Trophoblast cell (in vitro differentiated cells and primary cell): ENCODE measurements at regions not wholly inside any gene's neighbourhood (a gene's known extent, or its start where the extent isn't known, plus 50 kb on each side); places are given as distances from the start of the nearest gene placed in this dataset.

ENCODE experiments used
- DNase-seq, 2 donors: peaks; one replicate each; pipeline ENCODE4 v3.0.0-alpha.2; 2016
- H2AFZ ChIP-seq: 2 replicates; pipeline ENCODE4 v1.6.1; 2013; ENCODE audit warnings: low read length, moderate library complexity, mild to moderate bottlenecking; ENCODE audit not compliant: insufficient read depth, poor library complexity
- H2AK5ac ChIP-seq: 2 replicates; pipeline ENCODE4 v1.6.1; 2013; ENCODE audit warnings: mild to moderate bottlenecking, low read length
- H2BK120ac ChIP-seq: 2 replicates; pipeline ENCODE4 v1.6.1; 2013; ENCODE audit warnings: low read length, mild to moderate bottlenecking, moderate library complexity; ENCODE audit not compliant: insufficient read depth, poor library complexity
- H2BK12ac ChIP-seq: 2 replicates; pipeline ENCODE4 v1.6.1; 2013; ENCODE audit warnings: mild to moderate bottlenecking, low read length, moderate library complexity
- H2BK5ac ChIP-seq: 2 replicates; pipeline ENCODE4 v1.6.1; 2013; ENCODE audit warnings: low read length, low read depth, moderate library complexity, mild to moderate bottlenecking; ENCODE audit not compliant: poor library complexity
- H3K14ac ChIP-seq: 2 replicates; pipeline ENCODE4 v1.6.1; 2013; ENCODE audit warnings: mild to moderate bottlenecking, low read length
- H3K18ac ChIP-seq: 2 replicates; pipeline ENCODE4 v1.6.1; 2013; ENCODE audit warnings: mild to moderate bottlenecking, low read length
- H3K23ac ChIP-seq: 2 replicates; pipeline ENCODE4 v1.6.1; 2013; ENCODE audit warnings: low read length
- H3K27ac ChIP-seq: 2 replicates; pipeline ENCODE4 v1.5.1; 2013; ENCODE audit warnings: low read depth, mild to moderate bottlenecking, inconsistent platforms, low read length, moderate library complexity
- H3K27me3 ChIP-seq: 2 replicates; pipeline ENCODE4 v1.6.1; 2013; ENCODE audit warnings: inconsistent platforms, mild to moderate bottlenecking, low read length, moderate library complexity; ENCODE audit not compliant: insufficient read depth
- H3K36me3 ChIP-seq, 2 experiments: 1 replicate in 1 of 2; 2 replicates in 1 of 2; pipeline ENCODE4 v1.6.1; 2013; ENCODE audit warnings: low read length in 2 of 2, mild to moderate bottlenecking in 2 of 2, moderate library complexity in 1 of 2; ENCODE audit not compliant: insufficient read depth in 2 of 2, control insufficient read depth in 1 of 2
- H3K4ac ChIP-seq: 2 replicates; pipeline ENCODE4 v1.6.1; 2013; ENCODE audit warnings: low read depth, mild to moderate bottlenecking, low read length, moderate library complexity
- H3K4me1 ChIP-seq, 2 experiments: 1 replicate in 1 of 2; 2 replicates in 1 of 2; pipeline ENCODE4 v1.6.1; 2013; ENCODE audit warnings: low read length in 2 of 2, mild to moderate bottlenecking in 2 of 2, moderate library complexity in 1 of 2; ENCODE audit not compliant: insufficient read depth in 2 of 2, control insufficient read depth in 1 of 2
- H3K4me2 ChIP-seq: 2 replicates; pipeline ENCODE4 v1.6.1; 2013; ENCODE audit warnings: inconsistent platforms, mild to moderate bottlenecking, low read length, moderate library complexity
- H3K4me3 ChIP-seq: 2 replicates; pipeline ENCODE4 v1.5.1; 2013; ENCODE audit warnings: mild to moderate bottlenecking, low read depth, low read length, inconsistent platforms
- H3K79me1 ChIP-seq: one replicate; pipeline ENCODE4 v1.6.1; 2013; ENCODE audit warnings: low read length
- H3K79me2 ChIP-seq: 2 replicates; pipeline ENCODE4 v1.6.1; 2013; ENCODE audit warnings: low read length, mild to moderate bottlenecking; ENCODE audit not compliant: control insufficient read depth, insufficient read depth, poor library complexity
- H3K9ac ChIP-seq: 2 replicates; pipeline ENCODE4 v1.6.1; 2013; ENCODE audit warnings: mild to moderate bottlenecking, low read length
- H3K9me3 ChIP-seq: 2 replicates; pipeline ENCODE4 v1.6.1; 2013; ENCODE audit warnings: low read depth, mild to moderate bottlenecking, control low read depth, inconsistent platforms, low read length; ENCODE audit not compliant: insufficient read depth
- H4K12ac ChIP-seq: 2 replicates; pipeline ENCODE4 v1.6.1; 2013; ENCODE audit warnings: low read depth, mild to moderate bottlenecking, low read length, moderate library complexity
- H4K8ac ChIP-seq: 2 replicates; pipeline ENCODE4 v1.6.1; 2013; ENCODE audit warnings: low read depth, mild to moderate bottlenecking, low read length, moderate library complexity
- H4K91ac ChIP-seq: one replicate; pipeline ENCODE4 v1.6.1; 2013; ENCODE audit warnings: low read depth, mild to moderate bottlenecking, low read length, moderate library complexity
- WGBS: extraction: QIAGEN DNeasy Blood & Tissue Kit; methylation state at CpG from one replicate; pipeline ENCODE4 v1.1.7; 2013; ENCODE audit warnings: missing lambda C conversion rate; ENCODE audit not compliant: insufficient read length, insufficient coverage; ENCODE audit errors: extremely low coverage; 5-methylcytosine and 5-hydroxymethylcytosine counted together

DNA sequence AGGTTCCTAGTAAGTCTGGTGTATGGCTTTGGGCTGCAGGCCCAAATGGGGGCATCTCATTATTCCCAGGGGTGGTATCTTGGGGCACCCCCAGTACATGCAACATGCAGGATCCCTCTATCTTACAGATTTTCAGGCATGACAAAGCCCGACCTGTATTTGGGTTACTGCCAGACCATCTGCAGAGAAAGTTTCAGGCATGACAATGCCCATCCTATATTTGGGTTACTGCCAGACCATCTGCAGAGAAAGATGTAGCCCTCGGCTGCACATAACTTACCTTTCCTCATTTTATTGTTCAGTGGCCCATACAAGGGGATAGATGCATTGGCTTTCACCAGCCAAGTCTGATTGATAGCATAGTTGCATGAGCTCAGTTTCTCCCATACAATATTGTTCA, 112.2 kb upstream of the RAB18 start:
- Histone ChIP-seq H2BK12ac (no peak overlapping the region), H3K36me3 (no peaks in the 10 kb centered on the region), H2BK5ac (no peak overlapping the region), H2BK120ac (no peak overlapping the region), H2AK5ac (no peak overlapping the region), H3K4me2 (no peak overlapping the region), H4K91ac (no peak overlapping the region), H4K8ac (no peak overlapping the region), H3K79me2 (no peaks in the 10 kb centered on the region), H3K4me3 (no peak overlapping the region), H3K18ac (no peak overlapping the region), H3K27ac (no peak overlapping the region), H3K9ac (no peak overlapping the region), H3K4me1 (no peaks in the 10 kb centered on the region), H2AFZ (no peak overlapping the region), H3K4ac (no peak overlapping the region), H3K79me1 (no peaks in the 10 kb centered on the region), H3K9me3 (peaks cover 3% of the 10 kb centered on the region), H4K12ac (no peak overlapping the region), H3K27me3 (no peaks in the 10 kb centered on the region), H3K14ac (no peak overlapping the region), H3K23ac (no peak overlapping the region)
- no CpG with 5 or more reads among the region's 2 CpGs for WGBS
- DNase-seq = no peak

DNA sequence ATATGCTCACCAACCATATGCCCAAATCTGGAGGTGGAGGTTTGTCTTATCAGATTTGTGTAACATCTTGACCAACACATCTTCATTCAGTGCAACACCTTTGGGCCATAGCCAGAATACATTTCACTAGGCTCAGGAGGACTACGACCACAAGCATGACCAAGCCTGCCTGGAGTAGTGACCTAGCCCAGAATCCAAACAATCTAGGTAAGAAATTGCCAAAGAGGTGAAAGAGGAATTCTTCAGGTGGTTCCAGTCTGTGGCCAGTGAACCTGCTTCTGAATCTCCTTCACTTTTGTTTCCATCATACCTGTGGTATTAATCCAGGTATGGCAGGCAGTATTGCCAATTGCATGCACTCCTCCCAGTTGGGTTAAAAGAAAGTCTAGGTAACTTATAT, 112.8 kb upstream of the RAB18 start:
- H3K79me2 ChIP-seq = no peaks in the 10 kb centered on the region
- no peak overlapping the region for H3K4me2 ChIP-seq
- H3K79me1 ChIP-seq = no peaks in the 10 kb centered on the region
- H2BK12ac ChIP-seq = no peak overlapping the region
- no peaks in the 10 kb centered on the region for H3K4me1 ChIP-seq
- H2AFZ ChIP-seq = no peak overlapping the region
- no peak overlapping the region for H3K27ac ChIP-seq
- no peak overlapping the region for H4K91ac ChIP-seq
- H3K4me3 ChIP-seq = no peak overlapping the region
- H4K8ac ChIP-seq = no peak overlapping the region
- H4K12ac ChIP-seq = no peak overlapping the region
- peaks cover 3% of the 10 kb centered on the region for H3K9me3 ChIP-seq
- H2BK5ac ChIP-seq = no peak overlapping the region
- no peak overlapping the region for H3K9ac ChIP-seq
- H2AK5ac ChIP-seq = no peak overlapping the region
- H3K23ac ChIP-seq = no peak overlapping the region
- WGBS = no CpG with 5 or more reads among the region's 1 CpG
- no peak overlapping the region for H3K14ac ChIP-seq
- H3K18ac ChIP-seq = no peak overlapping the region
- no peak overlapping the region for H2BK120ac ChIP-seq
- no peaks in the 10 kb centered on the region for H3K36me3 ChIP-seq
- H3K4ac ChIP-seq = no peak overlapping the region
- H3K27me3 ChIP-seq = no peaks in the 10 kb centered on the region
- no peak for DNase-seq

DNA sequence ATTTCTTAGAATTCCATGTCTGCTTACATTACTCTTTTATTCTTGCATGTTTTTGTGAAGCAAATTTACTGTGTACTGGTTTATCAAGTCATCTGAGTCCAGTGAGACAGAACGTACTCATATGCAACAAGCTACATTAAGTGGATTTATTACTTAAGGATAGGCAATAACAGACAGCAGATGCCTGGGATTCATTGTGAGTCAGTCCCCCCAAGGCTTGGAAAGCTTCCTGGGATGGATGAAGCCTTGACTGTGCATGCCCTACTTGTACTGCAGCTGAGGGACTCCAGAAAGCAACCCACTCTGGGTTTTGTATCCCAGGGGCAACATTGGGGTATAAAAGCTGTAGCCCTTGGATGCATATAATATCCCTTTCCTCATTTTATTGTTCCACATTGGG, 113.4 kb upstream of the RAB18 start:
- Histone ChIP-seq H3K4me3 (no peak overlapping the region), H3K4ac (no peak overlapping the region), H3K79me2 (no peaks in the 10 kb centered on the region), H2AK5ac (no peak overlapping the region), H3K23ac (no peak overlapping the region), H2AFZ (no peak overlapping the region), H2BK5ac (no peak overlapping the region), H3K9ac (no peak overlapping the region), H2BK120ac (no peak overlapping the region), H3K14ac (no peak overlapping the region), H4K8ac (no peak overlapping the region), H3K27ac (no peak overlapping the region), H4K12ac (no peak overlapping the region), H3K4me2 (no peak overlapping the region), H3K18ac (no peak overlapping the region), H2BK12ac (no peak overlapping the region), H3K4me1 (no peaks in the 10 kb centered on the region), H4K91ac (no peak overlapping the region), H3K9me3 (peaks cover 3% of the 10 kb centered on the region), H3K79me1 (no peaks in the 10 kb centered on the region), H3K36me3 (no peaks in the 10 kb centered on the region), H3K27me3 (no peaks in the 10 kb centered on the region)
- no peak for DNase-seq
- no CpG with 5 or more reads among the region's 1 CpG for WGBS

DNA sequence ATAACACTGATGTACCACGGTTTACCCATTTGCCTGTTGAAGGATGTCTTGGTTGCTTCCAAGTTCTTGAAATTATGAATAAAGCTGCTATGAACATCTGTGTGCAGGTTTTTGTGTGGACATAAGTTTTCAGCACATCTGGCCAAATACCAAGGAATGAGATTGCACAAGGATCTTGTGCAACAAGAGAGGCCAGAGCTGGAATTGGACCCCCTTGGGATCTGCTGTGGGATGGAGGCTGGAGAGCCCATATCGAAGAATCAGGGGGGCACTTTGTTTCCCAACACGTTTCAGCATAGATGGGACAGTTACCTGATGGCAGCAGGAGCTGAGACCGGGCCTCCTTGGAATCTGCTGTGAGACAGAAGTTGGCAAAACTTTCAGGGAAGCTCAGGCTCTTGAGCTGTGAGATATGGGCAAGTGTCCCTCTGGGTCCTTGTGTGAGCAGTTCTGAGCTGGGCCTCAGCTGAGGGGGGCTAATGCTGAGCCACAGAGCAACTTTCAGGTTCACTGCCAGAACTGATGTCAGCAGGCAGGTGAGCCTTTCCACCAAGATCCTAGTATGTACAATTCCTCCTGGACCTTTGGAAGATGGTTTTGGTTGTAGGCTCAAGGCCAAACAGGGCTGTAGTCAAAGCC, 115.2 kb upstream of the RAB18 start:
- Histone ChIP-seq H3K9ac (no peak overlapping the region), H3K4me1 (no peaks in the 10 kb centered on the region), H2AFZ (no peak overlapping the region), H2BK12ac (no peak overlapping the region), H3K79me1 (no peaks in the 10 kb centered on the region), H3K4me2 (no peak overlapping the region), H3K4ac (no peak overlapping the region), H2AK5ac (no peak overlapping the region), H2BK5ac (no peak overlapping the region), H3K9me3 (peaks cover 3% of the 10 kb centered on the region), H3K27me3 (no peaks in the 10 kb centered on the region), H4K8ac (no peak overlapping the region), H3K79me2 (no peaks in the 10 kb centered on the region), H3K36me3 (no peaks in the 10 kb centered on the region), H3K14ac (no peak overlapping the region), H4K91ac (no peak overlapping the region), H3K18ac (no peak overlapping the region), H4K12ac (no peak overlapping the region), H3K4me3 (no peak overlapping the region), H3K27ac (no peak overlapping the region), H2BK120ac (no peak overlapping the region), H3K23ac (no peak overlapping the region)
- no CpG with 5 or more reads among the region's 4 CpGs for WGBS
- DNase-seq = no peak
